ENCODE measurements at regions not wholly inside any gene's neighbourhood (a gene's known extent, or its start where the extent isn't known, plus 50 kb on each side); places are given as distances from the start of the nearest gene placed in this dataset.
"Not testable (repeated sequence)": the region's sequence is repeated elsewhere in the genome, so short reads cannot be mapped to it uniquely, and the experiment has no call there.

DNA sequence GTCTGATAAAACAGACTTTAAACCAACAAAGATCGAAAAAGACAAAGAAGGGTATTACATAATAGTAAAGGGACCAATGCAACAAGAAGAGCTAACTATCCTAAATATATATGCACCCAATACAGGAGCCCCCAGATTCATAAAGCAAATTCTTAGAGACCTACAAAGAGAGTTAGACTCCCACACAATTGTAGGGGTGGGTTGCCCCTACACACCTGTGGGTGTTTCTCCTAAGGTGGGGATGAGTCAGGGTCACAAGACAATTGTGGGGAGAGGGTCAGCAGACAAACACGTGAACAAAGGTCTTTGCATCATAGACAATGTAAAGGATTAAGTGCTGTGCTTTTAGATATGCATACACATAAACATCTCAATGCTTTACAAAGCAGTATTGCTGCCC, 269.4 kb upstream of the PRR16 start:
- H3K9me3 ChIP-seq (replicated peaks); H3K4me1 ChIP-seq (replicated peaks); DNase-seq (ENCODE audit: low read depth in 1 of 2, low spot score in 2 of 2); H3K36me3 ChIP-seq; H3K27me3 ChIP-seq (replicated peaks); H3K4me3 ChIP-seq; H3K27ac ChIP-seq: not testable (repeated sequence)

DNA sequence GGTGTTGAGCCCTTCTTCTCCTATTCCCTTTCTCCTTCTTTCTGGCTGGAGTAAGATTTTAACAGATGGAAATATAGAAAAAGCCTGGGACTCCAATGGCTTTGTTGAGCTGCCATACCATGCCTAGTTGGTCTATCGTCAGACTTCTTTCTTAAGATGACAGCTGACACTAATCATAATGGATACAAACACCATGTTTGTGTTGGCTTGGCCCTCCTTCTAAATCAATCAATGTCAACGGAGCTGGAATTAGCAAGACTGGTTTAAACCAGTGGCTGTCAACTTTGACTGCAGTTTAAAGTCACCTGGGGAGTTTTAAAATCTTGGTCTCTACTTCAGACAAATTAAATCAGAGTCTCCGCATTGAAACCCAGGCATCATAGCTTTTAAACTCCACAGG, 264.5 kb upstream of the PRR16 start:
- H3K27me3 ChIP-seq (replicated peaks) = no peaks in the 10 kb centered on the region
- no peak overlapping the region for H3K27ac ChIP-seq
- DNase-seq (ENCODE audit: low read depth in 1 of 2, low spot score in 2 of 2) = no peak
- H3K4me3 ChIP-seq = no peak overlapping the region
- H3K36me3 ChIP-seq = no peaks in the 10 kb centered on the region
- no peaks in the 10 kb centered on the region for H3K4me1 ChIP-seq (replicated peaks)
- no peaks in the 10 kb centered on the region for H3K9me3 ChIP-seq (replicated peaks)

DNA sequence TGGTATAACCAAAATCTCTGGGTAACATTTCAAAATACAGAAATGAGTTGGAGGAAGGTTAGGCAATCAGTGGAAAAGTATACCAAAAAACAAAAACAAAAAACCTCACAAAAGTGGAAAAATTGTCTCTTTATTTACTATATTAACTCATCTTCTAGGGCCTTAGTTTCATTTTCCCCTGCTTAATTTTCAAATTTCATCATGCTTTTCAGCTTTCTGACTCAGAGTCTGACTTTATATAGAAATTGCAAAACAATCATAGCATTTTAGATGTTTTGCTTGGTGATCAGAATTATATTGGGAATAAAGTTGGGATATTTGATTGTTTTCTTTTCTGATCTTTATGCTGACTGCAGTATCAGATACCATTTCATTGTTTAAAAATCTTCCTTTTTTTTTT, 257.0 kb upstream of the PRR16 start:
- no peaks in the 10 kb centered on the region for H3K27me3 ChIP-seq (replicated peaks)
- no peak overlapping the region for H3K27ac ChIP-seq
- H3K9me3 ChIP-seq (replicated peaks) = no peaks in the 10 kb centered on the region; the same call in 1 of the 2 replicates
- no peak overlapping the region for H3K4me3 ChIP-seq
- no peaks in the 10 kb centered on the region for H3K36me3 ChIP-seq
- H3K4me1 ChIP-seq (replicated peaks) = no peaks in the 10 kb centered on the region
- DNase-seq (ENCODE audit: low read depth in 1 of 2, low spot score in 2 of 2) = no peak

DNA sequence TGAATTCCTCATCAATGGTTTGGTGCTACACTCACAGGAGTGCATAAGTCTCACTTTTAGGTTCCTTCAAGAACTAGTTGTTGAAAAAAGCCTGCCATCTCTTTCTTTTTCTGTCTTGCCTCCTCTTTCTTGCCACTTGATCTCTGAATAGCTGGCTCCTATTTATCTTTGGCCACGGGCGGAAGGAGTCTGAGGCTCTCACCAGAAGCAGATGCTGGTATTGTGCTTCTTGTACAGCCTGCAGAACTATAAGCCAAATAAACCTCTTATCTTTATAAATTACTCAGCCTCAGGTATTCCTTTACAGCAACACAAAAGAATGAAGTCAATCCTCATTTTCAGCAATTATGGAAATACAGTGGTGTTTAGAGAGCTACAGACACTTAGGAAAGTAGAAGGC, 247.1 kb upstream of the PRR16 start:
- Histone ChIP-seq H3K9me3 (replicated peaks) (no peaks in the 10 kb centered on the region; the same call in 1 of the 2 replicates), H3K4me3 (no peak overlapping the region), H3K4me1 (replicated peaks) (no peaks in the 10 kb centered on the region), H3K27ac (no peak overlapping the region), H3K27me3 (replicated peaks) (no peaks in the 10 kb centered on the region), H3K36me3 (no peaks in the 10 kb centered on the region)
- DNase-seq (ENCODE audit: low read depth in 1 of 2, low spot score in 2 of 2) = no peak

DNA sequence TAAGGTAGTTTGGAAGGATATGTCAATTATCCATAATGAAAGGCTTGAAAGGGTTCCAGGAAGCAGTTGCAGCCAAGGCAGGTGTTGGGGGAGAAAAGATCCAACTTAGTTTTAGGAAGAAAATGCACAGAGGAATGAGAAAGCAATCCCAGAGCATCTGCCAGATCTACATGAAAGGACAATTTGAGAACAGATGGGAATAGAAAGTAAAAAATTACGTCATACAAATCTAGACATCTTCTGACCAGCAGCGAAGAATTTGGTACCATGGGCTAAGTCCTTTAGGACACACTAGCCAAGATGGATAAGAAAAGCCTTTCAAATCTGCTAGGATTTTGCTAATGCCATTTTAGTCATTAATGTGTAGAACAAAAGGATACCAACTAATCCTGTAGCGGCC, 244.1 kb upstream of the PRR16 start:
- no peaks in the 10 kb centered on the region for H3K27me3 ChIP-seq (replicated peaks)
- H3K4me1 ChIP-seq (replicated peaks) = no peaks in the 10 kb centered on the region
- no peak for DNase-seq (ENCODE audit: low read depth in 1 of 2, low spot score in 2 of 2)
- H3K27ac ChIP-seq = no peak overlapping the region
- no peak overlapping the region for H3K4me3 ChIP-seq
- H3K36me3 ChIP-seq = no peaks in the 10 kb centered on the region
- no peaks in the 10 kb centered on the region for H3K9me3 ChIP-seq (replicated peaks)

DNA sequence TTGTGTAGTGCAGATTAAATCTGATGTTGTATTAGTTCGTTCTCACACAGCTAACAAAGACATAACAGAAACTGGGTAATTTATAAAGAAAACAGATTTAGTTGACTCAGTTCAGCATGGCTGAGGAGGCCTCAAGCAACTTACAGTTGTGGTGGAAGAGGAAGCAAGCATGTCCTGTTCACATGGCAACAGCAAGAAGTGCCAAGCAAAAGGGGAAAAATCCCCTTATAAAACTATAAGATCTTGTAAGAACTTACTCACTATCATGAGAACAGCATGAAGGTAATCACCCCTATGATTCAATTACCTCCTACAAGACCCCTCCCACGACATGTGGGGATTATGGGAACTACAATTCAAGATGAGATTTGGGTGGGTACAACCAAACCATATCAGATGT, 238.6 kb upstream of the PRR16 start:
- no peak overlapping the region for H3K4me3 ChIP-seq
- no peaks in the 10 kb centered on the region for H3K27me3 ChIP-seq (replicated peaks)
- H3K36me3 ChIP-seq = no peaks in the 10 kb centered on the region
- H3K27ac ChIP-seq = no peak overlapping the region
- H3K9me3 ChIP-seq (replicated peaks) = no peaks in the 10 kb centered on the region
- no peak for DNase-seq (ENCODE audit: low read depth in 1 of 2, low spot score in 2 of 2)
- H3K4me1 ChIP-seq (replicated peaks) = no peaks in the 10 kb centered on the region

DNA sequence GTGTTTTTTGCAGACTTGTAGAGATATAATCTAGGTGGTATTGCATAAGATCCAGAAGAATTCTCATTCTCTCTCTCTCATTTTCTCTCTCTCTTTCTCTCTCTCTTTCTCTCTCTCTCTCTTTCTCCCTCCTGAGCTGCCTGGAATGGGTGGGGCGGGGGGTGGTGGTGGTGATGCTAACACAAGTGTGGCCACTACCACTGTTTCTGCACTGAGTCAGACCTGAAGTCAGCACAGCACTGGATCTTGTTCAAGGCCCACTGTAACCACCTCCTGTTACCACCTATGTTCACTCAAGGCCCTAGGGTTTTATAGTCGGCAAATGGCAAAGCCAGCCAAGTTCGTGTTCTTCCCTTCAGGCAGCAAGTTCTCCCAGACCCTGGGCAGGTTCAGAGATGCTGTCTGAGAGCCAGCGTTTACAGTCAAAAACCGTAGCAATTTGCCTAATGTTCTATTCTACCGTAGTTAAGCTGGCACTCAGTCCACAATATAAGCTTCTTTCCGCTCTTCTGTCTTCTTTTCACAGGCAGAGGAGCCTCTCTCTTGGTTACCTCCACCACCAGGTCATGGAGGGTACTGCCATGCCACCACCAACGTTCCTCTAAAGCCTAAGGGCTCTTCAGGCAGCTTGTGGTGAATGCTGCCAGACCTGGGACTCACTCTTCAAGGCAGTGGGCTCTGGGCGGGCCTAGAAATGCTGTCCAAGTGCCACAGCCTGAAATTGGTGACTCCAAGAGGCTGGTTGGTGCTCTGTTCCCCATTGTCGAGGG, 235.7 kb upstream of the PRR16 start:
- Histone ChIP-seq H3K4me1 (replicated peaks) (no peaks in the 10 kb centered on the region), H3K36me3 (no peaks in the 10 kb centered on the region), H3K9me3 (replicated peaks) (no peaks in the 10 kb centered on the region), H3K27ac (no peak overlapping the region), H3K27me3 (replicated peaks) (no peaks in the 10 kb centered on the region), H3K4me3 (no peak overlapping the region)
- no peak for DNase-seq (ENCODE audit: low read depth in 1 of 2, low spot score in 2 of 2)

DNA sequence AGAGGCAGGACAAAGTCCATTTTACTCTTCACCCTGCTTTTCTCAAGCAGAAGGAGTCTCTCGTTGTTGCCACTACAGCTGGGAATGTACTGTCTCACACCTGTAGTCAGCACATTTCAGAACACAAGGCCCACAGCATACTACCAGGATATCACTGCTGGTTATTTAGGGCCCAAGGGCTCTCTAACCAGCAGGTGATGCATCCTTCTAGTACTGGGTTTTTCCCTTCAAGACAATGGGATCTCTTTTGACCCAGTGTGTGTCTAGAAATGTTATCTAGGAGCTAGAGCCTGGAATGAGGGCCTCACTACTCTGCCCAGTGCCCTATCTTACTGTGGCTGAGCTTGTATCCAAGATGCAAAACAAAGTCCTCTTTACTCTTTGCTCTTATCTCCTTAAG, 235.1 kb upstream of the PRR16 start:
- no peak for DNase-seq (ENCODE audit: low read depth in 1 of 2, low spot score in 2 of 2)
- H3K27ac ChIP-seq = no peak overlapping the region
- no peak overlapping the region for H3K4me3 ChIP-seq

GRCh38 chr5:120231563-120231962, 232.5 kb upstream of the PRR16 start:
- Histone ChIP-seq H3K4me1 (replicated peaks) (no peaks in the 10 kb centered on the region), H3K27ac (no peak overlapping the region), H3K9me3 (replicated peaks) (no peaks in the 10 kb centered on the region), H3K36me3 (no peaks in the 10 kb centered on the region), H3K4me3 (no peak overlapping the region), H3K27me3 (replicated peaks) (no peaks in the 10 kb centered on the region)
- no peak for DNase-seq (ENCODE audit: low read depth in 1 of 2, low spot score in 2 of 2)

More for the DNA sequence above, 235.1 kb upstream of the PRR16 start:
- Histone ChIP-seq H3K9me3 (replicated peaks) (no peaks in the 10 kb centered on the region), H3K36me3 (no peaks in the 10 kb centered on the region), H3K27me3 (replicated peaks) (no peaks in the 10 kb centered on the region), H3K4me1 (replicated peaks) (no peaks in the 10 kb centered on the region)

GRCh38 chr5:120236360-120236759, 227.7 kb upstream of the PRR16 start:
- H3K9me3 ChIP-seq (replicated peaks) = no peaks in the 10 kb centered on the region

DNA sequence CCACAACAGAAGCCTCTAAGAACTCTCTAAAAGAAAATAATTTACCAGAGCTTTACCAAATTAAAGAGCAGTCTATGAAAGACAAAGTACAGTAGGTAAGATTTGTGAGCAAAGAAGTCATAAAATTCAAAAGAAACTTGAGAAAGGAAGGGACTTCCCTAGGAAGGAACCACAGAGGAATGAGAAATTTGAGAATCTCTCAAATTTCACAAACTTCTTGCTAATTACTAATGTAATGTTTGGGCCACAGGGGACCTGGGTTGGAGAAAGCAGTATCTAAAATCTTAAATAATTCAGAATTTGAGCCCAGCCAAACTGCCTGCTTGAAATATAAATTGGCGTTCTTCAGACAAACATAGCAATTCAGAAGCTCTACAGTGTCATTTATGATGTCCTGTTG, 225.0 kb upstream of the PRR16 start:
- Histone ChIP-seq H3K4me3 (no peak overlapping the region), H3K36me3 (no peaks in the 10 kb centered on the region), H3K27me3 (replicated peaks) (no peaks in the 10 kb centered on the region), H3K27ac (no peak overlapping the region), H3K4me1 (replicated peaks) (no peaks in the 10 kb centered on the region), H3K9me3 (replicated peaks) (no peaks in the 10 kb centered on the region)
- DNase-seq (ENCODE audit: low read depth in 1 of 2, low spot score in 2 of 2) = no peak

More at GRCh38 chr5:120236360-120236759, 227.7 kb upstream of the PRR16 start:
- no peak for DNase-seq (ENCODE audit: low read depth in 1 of 2, low spot score in 2 of 2)
- Histone ChIP-seq H3K27me3 (replicated peaks) (no peaks in the 10 kb centered on the region), H3K36me3 (no peaks in the 10 kb centered on the region), H3K4me1 (replicated peaks) (no peaks in the 10 kb centered on the region), H3K27ac (no peak overlapping the region), H3K4me3 (no peak overlapping the region)

- no peaks in the 10 kb centered on the region for H3K4me1 ChIP-seq (replicated peaks)
- no peaks in the 10 kb centered on the region for H3K36me3 ChIP-seq
- H3K9me3 ChIP-seq (replicated peaks) = no peaks in the 10 kb centered on the region
- no peak for DNase-seq (ENCODE audit: low read depth in 1 of 2, low spot score in 2 of 2)
- no peaks in the 10 kb centered on the region for H3K27me3 ChIP-seq (replicated peaks)
- H3K27ac ChIP-seq = no peak overlapping the region
- no peak overlapping the region for H3K4me3 ChIP-seq
These were observed 223.4 kb upstream of the PRR16 start for GRCh38 chr5:120240706-120241105.

DNA sequence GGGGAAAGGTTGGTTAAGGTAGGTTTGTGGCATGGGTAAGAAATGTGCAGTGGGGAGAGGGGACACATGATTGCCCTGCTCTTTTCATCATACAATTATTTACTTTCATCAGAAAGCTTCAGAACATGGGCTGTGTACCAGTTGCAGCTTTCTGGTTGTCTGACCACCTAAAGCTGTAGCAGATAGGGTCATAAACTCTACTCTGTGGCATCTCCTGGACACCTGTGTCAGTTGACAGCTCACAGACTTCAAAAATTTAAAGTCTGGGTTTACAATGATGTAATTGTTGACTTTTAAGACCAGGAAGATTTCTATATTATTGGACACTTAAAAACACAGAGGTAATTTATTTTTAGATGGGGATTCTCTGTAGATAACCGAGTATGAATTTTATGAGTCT, 222.7 kb upstream of the PRR16 start:
- DNase-seq (ENCODE audit: low read depth in 1 of 2, low spot score in 2 of 2) = no peak
- no peaks in the 10 kb centered on the region for H3K4me1 ChIP-seq (replicated peaks)
- no peaks in the 10 kb centered on the region for H3K36me3 ChIP-seq
- no peak overlapping the region for H3K4me3 ChIP-seq
- H3K27ac ChIP-seq = no peak overlapping the region
- H3K27me3 ChIP-seq (replicated peaks) = no peaks in the 10 kb centered on the region
- H3K9me3 ChIP-seq (replicated peaks) = no peaks in the 10 kb centered on the region

DNA sequence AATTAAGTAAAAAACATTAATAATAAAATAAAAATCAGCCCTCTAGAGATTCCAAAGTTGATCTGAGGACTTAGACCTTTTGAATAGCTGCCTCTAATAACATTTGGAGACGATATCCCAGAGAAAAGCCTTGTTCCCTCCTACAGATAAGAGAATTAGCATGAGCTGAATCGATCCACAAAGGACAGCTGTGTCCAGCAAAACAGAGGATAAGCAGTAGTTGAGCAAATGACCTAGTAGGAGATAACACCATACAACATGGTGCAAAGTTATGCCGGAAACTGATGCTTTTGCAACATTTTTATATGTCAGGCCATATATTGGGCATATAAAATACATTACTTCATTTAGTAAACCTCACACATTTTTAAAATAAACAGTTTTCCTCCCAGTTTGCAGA, 212.2 kb upstream of the PRR16 start:
- H3K36me3 ChIP-seq = no peaks in the 10 kb centered on the region
- no peak for DNase-seq (ENCODE audit: low read depth in 1 of 2, low spot score in 2 of 2)
- H3K4me3 ChIP-seq = no peak overlapping the region
- H3K27me3 ChIP-seq (replicated peaks) = no peaks in the 10 kb centered on the region
- peaks cover 17% of the 10 kb centered on the region for H3K4me1 ChIP-seq (replicated peaks)
- no peaks in the 10 kb centered on the region for H3K9me3 ChIP-seq (replicated peaks)
- no peak overlapping the region for H3K27ac ChIP-seq

DNA sequence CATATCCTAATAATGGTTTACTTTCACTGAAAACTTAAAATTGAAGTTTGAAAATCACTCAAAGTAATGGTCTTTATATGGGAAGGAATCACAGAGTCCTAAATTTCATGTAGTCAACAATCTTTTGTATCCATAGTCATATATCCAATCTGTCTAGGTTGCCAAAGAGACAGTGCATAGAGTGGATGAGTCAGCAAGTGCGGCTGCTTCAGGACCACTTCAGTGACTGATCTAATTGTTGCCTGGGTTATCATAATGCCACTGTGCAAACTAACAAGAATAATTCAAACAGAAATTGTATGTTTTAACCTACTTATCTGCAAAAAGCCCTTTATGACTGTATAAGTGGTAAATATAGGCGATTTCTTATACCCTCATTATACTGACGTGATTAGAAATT, 211.3 kb upstream of the PRR16 start:
- Histone ChIP-seq H3K36me3 (no peaks in the 10 kb centered on the region), H3K27me3 (replicated peaks) (no peaks in the 10 kb centered on the region), H3K9me3 (replicated peaks) (no peaks in the 10 kb centered on the region), H3K4me3 (no peak overlapping the region), H3K4me1 (replicated peaks) (peaks cover 17% of the 10 kb centered on the region), H3K27ac (no peak overlapping the region)
- no peak for DNase-seq (ENCODE audit: low read depth in 1 of 2, low spot score in 2 of 2)
